Gastrocnemius medialis (tissue), 4 donors: ENCODE measurements at regions not wholly inside any gene's neighbourhood (a gene's known extent, or its start where the extent isn't known, plus 50 kb on each side); places are given as distances from the start of the nearest gene placed in this dataset.

Experiments
- POLR2A ChIP-seq, 2 donors: fragments of 450-650 bp; IDR thresholded peaks; one replicate each; pipeline ENCODE4 v1.6.1; 2017; ENCODE audit warnings: antibody characterized with exemption in 2 of 2, mild to moderate bottlenecking in 2 of 2, moderate library complexity in 2 of 2
- TF ChIP-seq, protein P1 (sequence below), 5 experiments: fragments of 450-650 bp in 3 of 5; fragments of 200-600 bp in 2 of 5; sonication (generic) in 2 of 5; IDR thresholded peaks in 4 of 5; conservative IDR thresholded peaks in 1 of 5; 1 replicate in 4 of 5; 2 replicates in 1 of 5; pipeline ENCODE4 v1.5.1; 2016 to 2019; ENCODE audit warnings: antibody characterized with exemption in 5 of 5, mild to moderate bottlenecking in 3 of 5, moderate library complexity in 3 of 5

DNA sequence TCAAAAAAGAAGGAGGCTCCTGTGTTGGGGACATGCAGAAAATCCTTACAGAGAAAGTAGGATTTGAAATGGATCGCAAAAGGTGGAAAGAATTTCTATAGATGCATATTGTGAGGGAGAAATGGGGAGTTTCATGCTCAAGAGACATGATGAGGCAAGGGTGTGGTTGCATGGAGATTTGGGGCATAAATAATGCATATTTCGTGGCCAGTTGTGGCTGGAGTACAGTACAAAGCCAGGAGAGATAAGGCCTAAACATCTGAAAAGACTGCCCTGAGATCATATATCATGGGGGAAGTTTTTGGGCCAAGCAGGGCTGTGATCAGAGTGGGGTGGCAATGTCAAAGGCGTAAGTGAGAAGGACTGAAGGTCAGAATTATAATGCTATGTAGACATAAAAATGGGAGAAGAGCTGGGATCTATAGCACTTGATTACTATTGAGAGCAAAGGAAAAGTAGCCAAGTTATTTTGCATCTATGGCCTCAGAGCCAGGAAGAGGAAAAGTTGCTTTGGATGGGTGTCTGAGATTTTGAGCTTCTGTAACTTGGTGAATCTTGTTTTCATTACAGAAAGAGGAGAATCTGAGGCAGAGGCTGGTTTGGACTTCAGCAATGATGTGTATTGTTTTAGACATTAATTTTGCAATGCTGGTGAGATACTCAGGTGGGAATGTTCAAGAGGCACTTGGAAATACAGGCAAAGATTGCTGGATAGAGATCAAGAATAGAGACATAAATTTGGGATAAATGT is 166.6 kb downstream of the INHBA start:
- TF ChIP-seq, protein P1, sequence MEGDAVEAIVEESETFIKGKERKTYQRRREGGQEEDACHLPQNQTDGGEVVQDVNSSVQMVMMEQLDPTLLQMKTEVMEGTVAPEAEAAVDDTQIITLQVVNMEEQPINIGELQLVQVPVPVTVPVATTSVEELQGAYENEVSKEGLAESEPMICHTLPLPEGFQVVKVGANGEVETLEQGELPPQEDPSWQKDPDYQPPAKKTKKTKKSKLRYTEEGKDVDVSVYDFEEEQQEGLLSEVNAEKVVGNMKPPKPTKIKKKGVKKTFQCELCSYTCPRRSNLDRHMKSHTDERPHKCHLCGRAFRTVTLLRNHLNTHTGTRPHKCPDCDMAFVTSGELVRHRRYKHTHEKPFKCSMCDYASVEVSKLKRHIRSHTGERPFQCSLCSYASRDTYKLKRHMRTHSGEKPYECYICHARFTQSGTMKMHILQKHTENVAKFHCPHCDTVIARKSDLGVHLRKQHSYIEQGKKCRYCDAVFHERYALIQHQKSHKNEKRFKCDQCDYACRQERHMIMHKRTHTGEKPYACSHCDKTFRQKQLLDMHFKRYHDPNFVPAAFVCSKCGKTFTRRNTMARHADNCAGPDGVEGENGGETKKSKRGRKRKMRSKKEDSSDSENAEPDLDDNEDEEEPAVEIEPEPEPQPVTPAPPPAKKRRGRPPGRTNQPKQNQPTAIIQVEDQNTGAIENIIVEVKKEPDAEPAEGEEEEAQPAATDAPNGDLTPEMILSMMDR (IDR thresholded peaks at IDR 0.05 in 4 of 5, conservative IDR thresholded peaks at IDR 0.05 in 1 of 5), result no peak
- no peak for TF ChIP-seq POLR2A (IDR thresholded peaks at IDR 0.05)
